H9 (cell line): ENCODE measurements at regions not wholly inside any gene's neighbourhood (a gene's known extent, or its start where the extent isn't known, plus 50 kb on each side); places are given as distances from the start of the nearest gene placed in this dataset.

ENCODE experiments used
- DNase-seq: peaks from one replicate; pipeline ENCODE4 v3.0.0-alpha.2; 2017
- H2AFZ ChIP-seq: one replicate; pipeline ENCODE4 v1.6.1; 2013; ENCODE audit warnings: mild to moderate bottlenecking, low read length, control low read depth, moderate library complexity
- H2AK5ac ChIP-seq: 2 replicates; pipeline ENCODE4 v1.6.1; 2013; ENCODE audit warnings: low read length, control low read depth, mixed read lengths; ENCODE audit not compliant: insufficient read length
- H2BK120ac ChIP-seq: one replicate; pipeline ENCODE4 v1.6.1; 2013; ENCODE audit warnings: low read depth, mild to moderate bottlenecking, low read length, control low read depth, inconsistent platforms; ENCODE audit not compliant: poor library complexity, severe bottlenecking
- H2BK12ac ChIP-seq: 2 replicates; pipeline ENCODE4 v1.6.1; 2013; ENCODE audit warnings: low read length, control low read depth, mixed read lengths, low read depth; ENCODE audit not compliant: insufficient read length
- H2BK15ac ChIP-seq: 2 replicates; pipeline ENCODE4 v1.6.1; 2013; ENCODE audit warnings: low read depth, low read length, control low read depth
- H2BK20ac ChIP-seq: one replicate; pipeline ENCODE4 v1.6.1; 2013; ENCODE audit warnings: low read depth, mild to moderate bottlenecking, low read length, control low read depth, inconsistent platforms; ENCODE audit not compliant: poor library complexity, severe bottlenecking
- H2BK5ac ChIP-seq: 2 replicates; pipeline ENCODE4 v1.6.1; 2013; ENCODE audit warnings: low read length, control low read depth, mixed read lengths; ENCODE audit not compliant: insufficient read length
- H3K14ac ChIP-seq: 2 replicates; pipeline ENCODE4 v1.6.1; 2013; ENCODE audit warnings: low read length, control low read depth; ENCODE audit not compliant: insufficient read depth
- H3K18ac ChIP-seq: 2 replicates; pipeline ENCODE4 v1.6.1; 2013; ENCODE audit warnings: low read depth, mild to moderate bottlenecking, mixed read lengths, low read length, control low read depth; ENCODE audit not compliant: insufficient read length
- H3K23ac ChIP-seq: 2 replicates; pipeline ENCODE4 v1.6.1; 2013; ENCODE audit warnings: low read length, control low read depth, mixed read lengths, low read depth; ENCODE audit not compliant: insufficient read length
- H3K23me2 ChIP-seq: 2 replicates; pipeline ENCODE4 v1.6.1; 2013; ENCODE audit warnings: low read depth, mild to moderate bottlenecking, mixed read lengths, low read length, control low read depth; ENCODE audit not compliant: insufficient read length, poor library complexity, severe bottlenecking
- H3K27ac ChIP-seq: 2 replicates; pipeline ENCODE4 v1.5.1; 2013; ENCODE audit warnings: low read length, control low read depth, mixed read lengths, low read depth; ENCODE audit not compliant: insufficient read length
- H3K27me3 ChIP-seq: 2 replicates; pipeline ENCODE4 v1.6.1; 2013; ENCODE audit warnings: low read length, control low read depth, inconsistent platforms; ENCODE audit not compliant: insufficient read depth
- H3K4ac ChIP-seq: 2 replicates; pipeline ENCODE4 v1.6.1; 2013; ENCODE audit warnings: low read depth, mild to moderate bottlenecking, control low read depth, inconsistent platforms, low read length, moderate library complexity
- H3K4me1 ChIP-seq: 2 replicates; pipeline ENCODE4 v1.6.1; 2013; ENCODE audit warnings: low read length, control low read depth, inconsistent platforms; ENCODE audit not compliant: insufficient read depth
- H3K4me2 ChIP-seq: 2 replicates; pipeline ENCODE4 v1.6.1; 2013; ENCODE audit warnings: low read length, control low read depth, mixed read lengths; ENCODE audit not compliant: insufficient read length, insufficient read depth
- H3K56ac ChIP-seq: 2 replicates; pipeline ENCODE4 v1.6.1; 2013; ENCODE audit warnings: low read depth, mild to moderate bottlenecking, mixed read lengths, low read length, control low read depth; ENCODE audit not compliant: insufficient read length
- H3K79me1 ChIP-seq: 2 replicates; pipeline ENCODE4 v1.6.1; 2013; ENCODE audit warnings: low read depth, mild to moderate bottlenecking, moderate library complexity, low read length, control low read depth, inconsistent platforms; ENCODE audit not compliant: insufficient read depth, poor library complexity, severe bottlenecking
- H3K79me2 ChIP-seq: 2 replicates; pipeline ENCODE4 v1.6.1; 2013; ENCODE audit warnings: low read length, control low read depth, inconsistent platforms; ENCODE audit not compliant: insufficient read depth
- H3K9ac ChIP-seq: 2 replicates; pipeline ENCODE4 v1.6.1; 2013; ENCODE audit warnings: low read length, control low read depth, mixed read lengths; ENCODE audit not compliant: insufficient read length; ENCODE audit errors: extremely low read depth
- H3K9me3 ChIP-seq: one replicate; pipeline ENCODE4 v1.6.1; 2013; ENCODE audit warnings: low read depth, low read length, inconsistent platforms; ENCODE audit not compliant: control insufficient read depth
- H3T11ph ChIP-seq: one replicate; pipeline ENCODE4 v1.6.1; 2013; ENCODE audit warnings: mild to moderate bottlenecking, low read length, control low read depth, inconsistent platforms
- H4K20me1 ChIP-seq: one replicate; pipeline ENCODE4 v1.6.1; 2013; ENCODE audit not compliant: control insufficient read depth, insufficient read length, insufficient read depth
- H4K5ac ChIP-seq: 2 replicates; pipeline ENCODE4 v1.6.1; 2013; ENCODE audit warnings: low read depth, mild to moderate bottlenecking, mixed read lengths, low read length, control low read depth; ENCODE audit not compliant: insufficient read length
- H4K8ac ChIP-seq: replicated peaks from 2 replicates; pipeline ENCODE4 v1.6.1; 2013; ENCODE audit warnings: low read length, control low read depth, mixed read lengths, low read depth; ENCODE audit not compliant: insufficient read length
- H4K91ac ChIP-seq: 2 replicates; pipeline ENCODE4 v1.6.1; 2013; ENCODE audit warnings: low read depth, mild to moderate bottlenecking, moderate library complexity, mixed read lengths, low read length, control low read depth; ENCODE audit not compliant: insufficient read length
- H3K27ac Mint-ChIP-seq, 3 experiments: 2 replicates in 2 of 3; 3 replicates in 1 of 3; pipeline ENCODE4 v1.8.0; 2020 to 2021; ENCODE audit warnings: mixed read lengths in 3 of 3, mild to moderate bottlenecking in 1 of 3, moderate library complexity in 1 of 3
- H3K27me3 Mint-ChIP-seq: 2 replicates; pipeline ENCODE4 v1.8.0; 2021; ENCODE audit warnings: low read depth, mild to moderate bottlenecking, moderate library complexity, mixed read lengths
- H3K36me3 Mint-ChIP-seq, 3 experiments: 2 replicates in 2 of 3; 3 replicates in 1 of 3; pipeline ENCODE4 v1.8.0; 2020 to 2021; ENCODE audit warnings: low read depth in 3 of 3, mixed read lengths in 3 of 3; ENCODE audit not compliant: insufficient read depth in 1 of 3
- H3K4me1 Mint-ChIP-seq, 2 experiments: 2 replicates each; pipeline ENCODE4 v1.8.0; 2020; ENCODE audit warnings: mixed read lengths in 2 of 2
- H3K4me3 Mint-ChIP-seq, 2 experiments: 2 replicates in 1 of 2; 3 replicates in 1 of 2; pipeline ENCODE4 v1.8.0; 2020 to 2021; ENCODE audit warnings: mild to moderate bottlenecking in 2 of 2, mixed read lengths in 2 of 2, moderate library complexity in 1 of 2
- H3K9me3 Mint-ChIP-seq, 2 experiments: 2 replicates in 1 of 2; 3 replicates in 1 of 2; pipeline ENCODE4 v1.8.0; 2020; ENCODE audit warnings: mild to moderate bottlenecking in 2 of 2, mixed read lengths in 2 of 2, moderate library complexity in 1 of 2
- WGBS: extraction: QIAGEN DNeasy Blood & Tissue Kit; methylation state at CpG from one replicate; pipeline ENCODE4 v1.1.7; 2013; ENCODE audit warnings: missing lambda C conversion rate, low lambda C conversion rate, mixed read lengths; ENCODE audit not compliant: insufficient read length; ENCODE audit errors: extremely low coverage; 5-methylcytosine and 5-hydroxymethylcytosine counted together
- TF ChIP-seq, protein P1 (sequence below): fragments of 200-600 bp; sonication (generic); conservative IDR thresholded peaks from 3 replicates; pipeline ENCODE4 v1.8.0; 2021; ENCODE audit warnings: antibody characterized with exemption, mild to moderate bottlenecking

- no peaks in the 10 kb centered on the region for H3K36me3 Mint-ChIP-seq
- no peaks in the 10 kb centered on the region for H3K9me3 ChIP-seq
- H2BK20ac ChIP-seq, result no peak overlapping the region
- no peak overlapping the region for H3K56ac ChIP-seq
- no CpG with 5 or more reads among the region's 3 CpGs for WGBS
- H3K23me2 ChIP-seq, result no peaks in the 10 kb centered on the region
- H2AK5ac ChIP-seq, result no peak overlapping the region
- no peak overlapping the region for H4K8ac ChIP-seq
- no peak overlapping the region for H3K4me3 Mint-ChIP-seq
- no peak overlapping the region for H3K14ac ChIP-seq
- H2BK15ac ChIP-seq, result no peak overlapping the region
- H3K18ac ChIP-seq, result no peak overlapping the region
- H3K9me3 Mint-ChIP-seq, result no peaks in the 10 kb centered on the region
- H3K27ac ChIP-seq, result no peak overlapping the region
- no peaks in the 10 kb centered on the region for H3K27me3 ChIP-seq
- TF ChIP-seq, protein P1, sequence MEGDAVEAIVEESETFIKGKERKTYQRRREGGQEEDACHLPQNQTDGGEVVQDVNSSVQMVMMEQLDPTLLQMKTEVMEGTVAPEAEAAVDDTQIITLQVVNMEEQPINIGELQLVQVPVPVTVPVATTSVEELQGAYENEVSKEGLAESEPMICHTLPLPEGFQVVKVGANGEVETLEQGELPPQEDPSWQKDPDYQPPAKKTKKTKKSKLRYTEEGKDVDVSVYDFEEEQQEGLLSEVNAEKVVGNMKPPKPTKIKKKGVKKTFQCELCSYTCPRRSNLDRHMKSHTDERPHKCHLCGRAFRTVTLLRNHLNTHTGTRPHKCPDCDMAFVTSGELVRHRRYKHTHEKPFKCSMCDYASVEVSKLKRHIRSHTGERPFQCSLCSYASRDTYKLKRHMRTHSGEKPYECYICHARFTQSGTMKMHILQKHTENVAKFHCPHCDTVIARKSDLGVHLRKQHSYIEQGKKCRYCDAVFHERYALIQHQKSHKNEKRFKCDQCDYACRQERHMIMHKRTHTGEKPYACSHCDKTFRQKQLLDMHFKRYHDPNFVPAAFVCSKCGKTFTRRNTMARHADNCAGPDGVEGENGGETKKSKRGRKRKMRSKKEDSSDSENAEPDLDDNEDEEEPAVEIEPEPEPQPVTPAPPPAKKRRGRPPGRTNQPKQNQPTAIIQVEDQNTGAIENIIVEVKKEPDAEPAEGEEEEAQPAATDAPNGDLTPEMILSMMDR, result no peak
- no peak overlapping the region for H2BK12ac ChIP-seq
- H4K5ac ChIP-seq, result no peak overlapping the region
- peaks cover 18 to 19% of the 10 kb centered on the region in 2 experiments for H3K4me1 Mint-ChIP-seq
- no peak for DNase-seq
- H3K23ac ChIP-seq, result no peak overlapping the region
- H3T11ph ChIP-seq, result no peak overlapping the region
- no peaks in the 10 kb centered on the region; the same call in 1 of the 2 replicates for H3K4me1 ChIP-seq
- no peaks in the 10 kb centered on the region for H3K27me3 Mint-ChIP-seq
- no peak overlapping the region for H2BK120ac ChIP-seq
- no peak overlapping the region for H3K4ac ChIP-seq
- H2AFZ ChIP-seq, result no peak overlapping the region
- H3K79me2 ChIP-seq, result no peaks in the 10 kb centered on the region
- no peak overlapping the region for H3K4me2 ChIP-seq
- H3K9ac ChIP-seq, result no peak overlapping the region
- no peak overlapping the region for H3K27ac Mint-ChIP-seq
- H2BK5ac ChIP-seq, result no peak overlapping the region
- no peaks in the 10 kb centered on the region for H4K20me1 ChIP-seq
- no peaks in the 10 kb centered on the region for H3K79me1 ChIP-seq
- H4K91ac ChIP-seq, result no peak overlapping the region
Observed at GRCh38 chr3:95626107-95626506, 1188.3 kb upstream of the EPHA6 start.
